T-cell (primary cell): ENCODE measurements at regions not wholly inside any gene's neighbourhood (a gene's known extent, or its start where the extent isn't known, plus 50 kb on each side); places are given as distances from the start of the nearest gene placed in this dataset.

Experiments used
- ATAC-seq, 4 experiments: fragments of 200-7000 bp in 3 of 4; fragments of 150-1000 bp in 1 of 4; cut with Tn5 transposase; replicated peaks in 1 of 4; 1 replicate in 3 of 4; 2 replicates in 1 of 4; pipeline ENCODE4 v1.10.0; 2021; ENCODE audit warnings: moderate library complexity in 3 of 4, mild to moderate bottlenecking in 2 of 4, moderate number of reproducible peaks in 1 of 4
- CTCF ChIA-PET, 2 donors: fragments of 300-600 bp; sonication (Branson Sonifier 250); formaldehyde crosslinking; loops; one replicate each; lab custom pipeline; 2022; ENCODE audit warnings: antibody characterized with exemption in 2 of 2; lab: Charles Lee
- POLR2A ChIA-PET, 2 donors: fragments of 300-600 bp; sonication (Branson Sonifier 250); formaldehyde crosslinking; loops; one replicate each; lab custom pipeline; 2022; ENCODE audit warnings: antibody characterized with exemption in 2 of 2; lab: Charles Lee
- DNase-seq, 35 experiments: peaks; one replicate each; pipeline versions ENCODE4 v3.0.0 to v3.0.0-alpha.2; 2013 to 2023
- H3K27ac ChIP-seq: one replicate; pipeline ENCODE4 v1.5.1; 2013; ENCODE audit warnings: low read length
- H3K27me3 ChIP-seq, 2 experiments: replicated peaks in 1 of 2; 1 replicate in 1 of 2; 2 replicates in 1 of 2; pipeline versions ENCODE4 v1.6.1 to v1.7.0; 2013; ENCODE audit warnings: low read length in 1 of 2, mixed read lengths in 1 of 2; ENCODE audit not compliant: control insufficient read depth in 2 of 2, insufficient read depth in 2 of 2; ENCODE audit errors: extremely low read depth in 1 of 2
- H3K36me3 ChIP-seq, 2 donors: 1 replicate in 1 of 2; 2 replicates in 1 of 2; pipeline versions ENCODE4 v1.6.1 to v1.7.0; 2013; ENCODE audit warnings: low read length in 1 of 2; ENCODE audit not compliant: control insufficient read depth in 2 of 2, insufficient read depth in 1 of 2; ENCODE audit errors: extremely low read depth in 1 of 2
- H3K4me1 ChIP-seq, 2 experiments: 1 replicate in 1 of 2; 2 replicates in 1 of 2; pipeline versions ENCODE4 v1.6.1 to v1.7.0; 2013; ENCODE audit warnings: low read length in 2 of 2, mixed read lengths in 1 of 2; ENCODE audit not compliant: insufficient read depth in 2 of 2, control insufficient read depth in 1 of 2; ENCODE audit errors: extremely low read depth in 1 of 2
- H3K4me3 ChIP-seq, 2 donors: 1 replicate in 1 of 2; 2 replicates in 1 of 2; pipeline versions ENCODE4 v1.5.1 to v1.7.0; 2013; ENCODE audit warnings: mild to moderate bottlenecking in 2 of 2, low read length in 1 of 2, moderate library complexity in 1 of 2; ENCODE audit not compliant: control insufficient read depth in 1 of 2; ENCODE audit errors: extremely low read depth in 1 of 2
- H3K9me3 ChIP-seq: 2 replicates; pipeline ENCODE4 v1.7.0; 2013
- H3K27ac Mint-ChIP-seq, 2 donors: one replicate each; pipeline ENCODE4 v1.8.0; 2020 to 2021; ENCODE audit warnings: mild to moderate bottlenecking in 2 of 2, mixed read lengths in 2 of 2
- H3K27me3 Mint-ChIP-seq, 2 donors: one replicate each; pipeline ENCODE4 v1.8.0; 2021 to 2022; ENCODE audit warnings: mixed read lengths in 2 of 2
- H3K36me3 Mint-ChIP-seq: one replicate; pipeline ENCODE4 v1.8.0; 2021; ENCODE audit warnings: mixed read lengths
- H3K4me1 Mint-ChIP-seq, 3 donors: one replicate each; pipeline ENCODE4 v1.8.0; 2020 to 2022; ENCODE audit warnings: mixed read lengths in 3 of 3, mild to moderate bottlenecking in 1 of 3
- H3K4me3 Mint-ChIP-seq, 3 donors: one replicate each; pipeline ENCODE4 v1.8.0; 2020 to 2022; ENCODE audit warnings: mild to moderate bottlenecking in 3 of 3, mixed read lengths in 3 of 3, moderate library complexity in 3 of 3
- H3K9me3 Mint-ChIP-seq, 3 donors: one replicate each; pipeline ENCODE4 v1.8.0; 2020 to 2022; ENCODE audit warnings: mixed read lengths in 3 of 3
- WGBS: methylation state at CpG from one replicate; pipeline ENCODE4 v1.1.5; 2013; ENCODE audit warnings: missing lambda C conversion rate; ENCODE audit not compliant: insufficient coverage; 5-methylcytosine and 5-hydroxymethylcytosine counted together

DNA sequence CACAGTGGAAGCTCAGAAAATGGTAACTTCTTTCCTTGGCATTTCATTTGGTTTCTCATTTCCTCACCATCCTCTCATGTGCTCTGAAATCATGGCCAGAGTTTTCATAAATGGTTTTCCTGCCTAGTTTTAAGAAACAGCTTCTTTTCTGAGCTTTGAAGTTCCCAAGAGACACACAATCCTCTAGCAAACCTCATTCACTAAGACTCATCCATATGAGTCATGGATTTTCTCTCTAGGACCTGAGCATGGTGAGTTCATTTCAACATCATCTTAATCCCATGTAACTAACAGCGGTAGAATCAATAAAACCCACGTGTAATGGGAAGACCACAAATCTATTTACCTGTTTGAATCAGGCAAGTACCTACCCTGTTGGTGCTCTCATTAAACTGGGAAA is 274.5 kb upstream of the LRTM1 start:
- Mint-ChIP-seq H3K4me3 (no peak overlapping the region), H3K36me3 (no peaks in the 10 kb centered on the region), H3K9me3 (peaks cover 0 to 7% (median 7%) of the 10 kb centered on the region in 3 donors), H3K27ac (no peak overlapping the region), H3K27me3 (no peaks in the 10 kb centered on the region), H3K4me1 (no peaks in the 10 kb centered on the region)
- H3K4me3 ChIP-seq = no peak overlapping the region
- no peak for ATAC-seq
- ChIA-PET CTCF (no interaction called here), POLR2A (no interaction called here)
- DNase-seq = no peak
- H3K36me3 ChIP-seq = no peaks in the 10 kb centered on the region
- H3K9me3 ChIP-seq = no peaks in the 10 kb centered on the region
- no peaks in the 10 kb centered on the region for H3K4me1 ChIP-seq
- no CpG with 5 or more reads among the region's 2 CpGs for WGBS
- no peak overlapping the region for H3K27ac ChIP-seq
- H3K27me3 ChIP-seq = no peaks in the 10 kb centered on the region

GRCh38 chr3:55201779-55202178 is 273.9 kb upstream of the LRTM1 start:
- H3K36me3 Mint-ChIP-seq = no peaks in the 10 kb centered on the region
- ATAC-seq = no peak

DNA sequence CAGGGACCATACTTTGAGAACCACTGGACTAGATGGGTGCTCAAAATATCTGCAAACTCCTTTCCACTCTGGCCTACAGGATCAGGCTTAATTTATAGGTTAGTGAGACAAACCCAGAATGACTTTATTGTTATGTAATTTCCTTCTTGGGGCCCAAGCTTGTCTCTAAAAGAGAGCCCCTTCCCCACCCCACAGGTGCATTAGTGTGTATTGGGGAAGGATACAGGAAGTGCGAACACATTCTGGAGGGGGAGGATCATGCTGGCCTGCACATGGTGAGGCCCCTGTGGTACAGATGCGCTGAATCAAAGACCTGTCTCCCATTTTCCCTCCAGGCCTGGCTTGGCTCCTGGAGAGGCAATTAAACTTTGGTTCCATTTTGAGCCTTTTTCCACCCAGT is 273.0 kb upstream of the LRTM1 start:
- ATAC-seq = no peak
- H3K4me1 Mint-ChIP-seq = no peaks in the 10 kb centered on the region
- H3K27ac Mint-ChIP-seq = no peak overlapping the region
- no peak overlapping the region for H3K27ac ChIP-seq
- H3K36me3 ChIP-seq = no peaks in the 10 kb centered on the region
- H3K27me3 ChIP-seq = no peaks in the 10 kb centered on the region
- no peaks in the 10 kb centered on the region for H3K9me3 ChIP-seq
- no peaks in the 10 kb centered on the region for H3K4me1 ChIP-seq
- H3K36me3 Mint-ChIP-seq = no peaks in the 10 kb centered on the region
- H3K4me3 Mint-ChIP-seq = no peak overlapping the region
- no peak overlapping the region for H3K4me3 ChIP-seq
- CTCF ChIA-PET = no interaction called here
- POLR2A ChIA-PET = no interaction called here
- H3K9me3 Mint-ChIP-seq = peaks cover 5 to 7% (median 6%) of the 10 kb centered on the region in 3 donors
- DNase-seq = no peak
- no CpG with 5 or more reads among the region's 2 CpGs for WGBS
- no peaks in the 10 kb centered on the region for H3K27me3 Mint-ChIP-seq

More at GRCh38 chr3:55201779-55202178, 273.9 kb upstream of the LRTM1 start:
- no peaks in the 10 kb centered on the region for H3K4me1 ChIP-seq
- 91% methylated on average over 3 of the region's 7 CpGs for WGBS
- H3K4me3 ChIP-seq = no peak overlapping the region
- H3K27ac ChIP-seq = no peak overlapping the region
- H3K9me3 ChIP-seq = no peaks in the 10 kb centered on the region
- ChIA-PET CTCF (no interaction called here), POLR2A (no interaction called here)
- Mint-ChIP-seq H3K27ac (no peak overlapping the region), H3K4me3 (no peak overlapping the region), H3K27me3 (no peaks in the 10 kb centered on the region), H3K4me1 (no peaks in the 10 kb centered on the region), H3K9me3 (peaks cover 0 to 7% (median 7%) of the 10 kb centered on the region in 3 donors)
- no peak for DNase-seq
- no peaks in the 10 kb centered on the region for H3K27me3 ChIP-seq
- no peaks in the 10 kb centered on the region for H3K36me3 ChIP-seq

- Histone ChIP-seq H3K27me3 (no peaks in the 10 kb centered on the region), H3K9me3 (no peaks in the 10 kb centered on the region), H3K36me3 (no peaks in the 10 kb centered on the region), H3K4me3 (no peak overlapping the region), H3K4me1 (no peaks in the 10 kb centered on the region), H3K27ac (no peak overlapping the region)
- 73% methylated on average over 2 of the region's 4 CpGs for WGBS
- DNase-seq (no peak), ATAC-seq (no peak)
- Mint-ChIP-seq H3K27me3 (no peaks in the 10 kb centered on the region), H3K27ac (no peak overlapping the region), H3K4me1 (no peaks in the 10 kb centered on the region), H3K9me3 (peaks cover 4 to 11% (median 8%) of the 10 kb centered on the region in 3 donors), H3K4me3 (no peak overlapping the region), H3K36me3 (no peaks in the 10 kb centered on the region)
- POLR2A ChIA-PET = no interaction called here
- CTCF ChIA-PET = no interaction called here
Measured at GRCh38 chr3:55198554-55198953, 270.7 kb upstream of the LRTM1 start.

- Histone ChIP-seq H3K36me3 (no peaks in the 10 kb centered on the region), H3K4me3 (no peak overlapping the region), H3K9me3 (no peaks in the 10 kb centered on the region), H3K4me1 (no peaks in the 10 kb centered on the region), H3K27me3 (no peaks in the 10 kb centered on the region), H3K27ac (no peak overlapping the region)
- no peaks in the 10 kb centered on the region for H3K36me3 Mint-ChIP-seq
- H3K4me3 Mint-ChIP-seq = no peak overlapping the region
- DNase-seq (no peak), ATAC-seq (no peak)
- ChIA-PET POLR2A (no interaction called here), CTCF (no interaction called here)
- no peaks in the 10 kb centered on the region for H3K4me1 Mint-ChIP-seq
- WGBS = 40% methylated on average over 1 of the region's 2 CpGs
- no peaks in the 10 kb centered on the region for H3K27me3 Mint-ChIP-seq
- H3K27ac Mint-ChIP-seq = no peak overlapping the region
- peaks cover 6 to 13% (median 10%) of the 10 kb centered on the region in 3 donors for H3K9me3 Mint-ChIP-seq
Measured at GRCh38 chr3:55197021-55197420, 269.2 kb upstream of the LRTM1 start.

- Mint-ChIP-seq H3K27me3 (no peaks in the 10 kb centered on the region), H3K4me1 (no peaks in the 10 kb centered on the region), H3K4me3 (no peak overlapping the region), H3K27ac (no peak overlapping the region), H3K9me3 (peaks cover 6 to 13% (median 10%) of the 10 kb centered on the region in 3 donors), H3K36me3 (no peaks in the 10 kb centered on the region)
- Histone ChIP-seq H3K27ac (no peak overlapping the region), H3K27me3 (no peaks in the 10 kb centered on the region), H3K36me3 (no peaks in the 10 kb centered on the region), H3K9me3 (no peaks in the 10 kb centered on the region), H3K4me1 (no peaks in the 10 kb centered on the region), H3K4me3 (no peak overlapping the region)
- ATAC-seq (no peak), DNase-seq (no peak)
- CTCF ChIA-PET = no interaction called here
- no CpG with 5 or more reads among the region's 1 CpG for WGBS
- POLR2A ChIA-PET = no interaction called here
Measured at GRCh38 chr3:55196495-55196894, 268.6 kb upstream of the LRTM1 start.

GRCh38 chr3:55194376-55194775 is 266.5 kb upstream of the LRTM1 start:
- Histone ChIP-seq H3K27me3 (no peaks in the 10 kb centered on the region), H3K36me3 (no peaks in the 10 kb centered on the region), H3K4me1 (no peaks in the 10 kb centered on the region), H3K4me3 (no peak overlapping the region), H3K27ac (no peak overlapping the region), H3K9me3 (no peaks in the 10 kb centered on the region)
- Mint-ChIP-seq H3K4me1 (no peaks in the 10 kb centered on the region), H3K4me3 (no peak overlapping the region), H3K36me3 (no peaks in the 10 kb centered on the region), H3K27ac (no peak overlapping the region), H3K27me3 (no peaks in the 10 kb centered on the region), H3K9me3 (peaks cover 6 to 13% (median 10%) of the 10 kb centered on the region in 3 donors)
- DNase-seq (no peak), ATAC-seq (no peak)
- POLR2A ChIA-PET = no interaction called here
- WGBS = 90% methylated on average over 2 of the region's 3 CpGs
- CTCF ChIA-PET = no interaction called here
